ENCODE measurements at regions not wholly inside any gene's neighbourhood (a gene's known extent, or its start where the extent isn't known, plus 50 kb on each side); places are given as distances from the start of the nearest gene placed in this dataset.

GRCh38 chr5:118614731-118615456 is 373.5 kb downstream of the DTWD2 start:
- no peak for TF ChIP-seq CTCF (conservative IDR thresholded peaks at IDR 0.05; ENCODE audit: low read depth, low read length)
- no peak overlapping the region for H3K4me3 ChIP-seq (ENCODE audit: low read depth, low read length)
- no peak for DNase-seq (ENCODE audit: low read depth)

GRCh38 chr5:118611332-118611945 is 376.9 kb downstream of the DTWD2 start:
- no peak for DNase-seq (ENCODE audit: low read depth)
- H3K4me3 ChIP-seq (ENCODE audit: low read depth, low read length): no peak overlapping the region
- TF ChIP-seq CTCF (conservative IDR thresholded peaks at IDR 0.05; ENCODE audit: low read depth, low read length): peak; percentile 87

DNA sequence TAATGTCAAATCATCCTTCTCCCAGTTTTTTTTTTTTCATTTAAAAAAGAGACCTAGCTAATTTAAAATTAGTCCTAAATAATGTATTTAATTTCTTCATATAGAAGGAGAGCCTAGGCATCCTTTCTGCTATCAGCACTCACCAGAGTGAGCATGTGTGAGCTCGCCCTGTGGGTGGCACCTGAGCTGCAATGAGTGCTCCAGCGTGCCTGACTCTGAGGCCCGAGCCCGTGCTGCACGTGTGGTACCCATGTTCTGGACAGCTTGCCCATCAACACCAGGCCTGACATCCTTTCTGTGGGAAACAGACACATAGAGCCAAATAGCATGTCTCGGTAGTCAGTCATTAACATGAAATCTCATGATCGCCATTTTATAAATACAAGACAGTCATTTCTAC is 381.4 kb downstream of the DTWD2 start:
- TF ChIP-seq CTCF (conservative IDR thresholded peaks at IDR 0.05; ENCODE audit: low read depth, low read length): no peak
- DNase-seq (ENCODE audit: low read depth): no peak
- H3K4me3 ChIP-seq (ENCODE audit: low read depth, low read length): no peak overlapping the region

DNA sequence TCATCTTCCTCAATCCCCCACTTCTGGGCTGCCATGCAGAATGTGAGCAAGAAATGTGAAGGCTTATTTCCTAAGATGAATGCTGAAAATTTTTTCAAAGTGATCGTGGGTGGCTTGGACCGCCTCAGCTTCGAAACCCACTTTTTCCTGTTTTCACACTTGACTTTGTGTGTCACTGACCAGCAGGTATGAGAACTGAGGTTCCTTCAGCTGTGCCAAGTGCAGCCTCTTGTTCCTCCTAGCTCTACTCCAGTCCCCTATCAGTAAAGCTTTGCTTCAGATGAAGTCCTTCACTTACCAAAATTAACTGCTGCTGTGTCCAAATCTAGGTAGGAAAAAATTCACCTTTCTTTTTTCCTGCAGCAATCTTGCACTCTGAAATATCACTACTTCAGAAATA is 382.6 kb downstream of the DTWD2 start:
- no peak for TF ChIP-seq CTCF (conservative IDR thresholded peaks at IDR 0.05; ENCODE audit: low read depth, low read length)
- no peak for DNase-seq (ENCODE audit: low read depth)

GRCh38 chr5:118604106-118604505 is 384.2 kb downstream of the DTWD2 start:
- no peak for TF ChIP-seq CTCF (conservative IDR thresholded peaks at IDR 0.05; ENCODE audit: low read depth, low read length)
- no peak overlapping the region for H3K4me3 ChIP-seq (ENCODE audit: low read depth, low read length)
- DNase-seq (ENCODE audit: low read depth): no peak

More for the DNA sequence above, 382.6 kb downstream of the DTWD2 start:
- no peak overlapping the region for H3K4me3 ChIP-seq (ENCODE audit: low read depth, low read length)

DNA sequence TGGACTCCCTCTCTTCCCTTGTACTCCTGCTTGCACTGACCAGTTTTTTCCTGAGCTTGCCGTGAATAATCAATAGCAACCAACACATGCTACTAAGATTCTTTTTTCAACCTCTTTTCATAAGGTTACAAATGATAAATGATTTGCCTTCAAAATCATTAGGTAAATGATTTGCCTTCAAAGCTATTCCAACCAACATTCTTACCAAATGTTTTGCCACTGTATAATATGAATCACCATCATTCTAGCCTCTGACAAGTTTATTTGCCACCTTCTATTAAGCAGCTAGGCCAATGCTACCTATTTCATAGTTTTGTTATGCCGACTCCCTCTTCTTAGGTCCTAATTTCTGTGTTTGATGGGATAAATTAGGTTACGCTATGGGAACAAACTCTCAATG is 385.1 kb downstream of the DTWD2 start:
- DNase-seq (ENCODE audit: low read depth): no peak
- no peak overlapping the region for H3K4me3 ChIP-seq (ENCODE audit: low read depth, low read length)
- no peak for TF ChIP-seq CTCF (conservative IDR thresholded peaks at IDR 0.05; ENCODE audit: low read depth, low read length)

DNA sequence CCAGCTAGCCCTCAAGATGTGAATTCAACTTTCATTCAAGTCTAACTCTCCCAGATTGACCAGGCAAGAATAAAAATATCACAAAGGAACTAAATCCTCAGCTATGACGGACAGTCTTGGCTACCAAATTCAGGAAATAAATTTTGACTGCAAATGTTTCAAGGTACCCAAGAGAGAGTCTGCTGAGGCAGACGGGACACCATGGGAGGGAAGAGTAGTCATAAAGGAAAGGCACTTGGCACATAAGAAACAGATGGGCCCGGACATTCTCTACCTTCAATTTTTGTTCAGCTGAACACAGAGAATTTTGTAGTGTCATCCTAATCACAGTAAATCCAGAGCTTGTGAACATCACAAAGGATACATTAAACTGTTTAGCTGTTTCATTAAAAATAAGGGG is 390.0 kb downstream of the DTWD2 start:
- no peak overlapping the region for H3K4me3 ChIP-seq (ENCODE audit: low read depth, low read length)
- no peak for TF ChIP-seq CTCF (conservative IDR thresholded peaks at IDR 0.05; ENCODE audit: low read depth, low read length)
- no peak for DNase-seq (ENCODE audit: low read depth)
